Spleen (tissue), 11 donors: ENCODE measurements at regions not wholly inside any gene's neighbourhood (a gene's known extent, or its start where the extent isn't known, plus 50 kb on each side); places are given as distances from the start of the nearest gene placed in this dataset.

ENCODE experiments used
- DNase-seq: peaks from one replicate; pipeline ENCODE4 v3.0.0-alpha.2; 2020
- H3K27ac ChIP-seq, 8 donors: fragments of 200-600 bp; sonication (generic) in 7 of 8; 1 replicate in 4 of 8; 2 replicates in 4 of 8; pipeline versions ENCODE4 v1.5.0 to v1.8.0; 2016 to 2021; ENCODE audit warnings: inconsistent platforms in 4 of 8, mild to moderate bottlenecking in 4 of 8, moderate library complexity in 1 of 8
- H3K27me3 ChIP-seq, 7 donors: fragments of 200-600 bp; sonication (generic) in 6 of 7; replicated peaks in 1 of 7; 1 replicate in 4 of 7; 2 replicates in 3 of 7; pipeline versions ENCODE4 v1.5.0 to v1.8.0; 2016 to 2021; ENCODE audit warnings: inconsistent platforms in 3 of 7, mild to moderate bottlenecking in 1 of 7
- H3K36me3 ChIP-seq, 6 donors: fragments of 200-600 bp; sonication (generic) in 5 of 6; 1 replicate in 4 of 6; 2 replicates in 2 of 6; pipeline versions ENCODE4 v1.5.0 to v1.8.0; 2016 to 2021; ENCODE audit warnings: inconsistent platforms in 2 of 6
- H3K4me1 ChIP-seq, 6 donors: fragments of 200-600 bp; sonication (generic) in 5 of 6; 1 replicate in 3 of 6; 2 replicates in 3 of 6; pipeline versions ENCODE4 v1.5.0 to v1.8.0; 2016 to 2021; ENCODE audit warnings: inconsistent platforms in 3 of 6
- H3K4me3 ChIP-seq, 8 donors: fragments of 200-600 bp; sonication (generic) in 7 of 8; 1 replicate in 4 of 8; 2 replicates in 4 of 8; pipeline versions ENCODE4 v1.5.0 to v1.8.0; 2016 to 2021; ENCODE audit warnings: inconsistent platforms in 4 of 8, mild to moderate bottlenecking in 4 of 8, moderate library complexity in 2 of 8
- H3K9me3 ChIP-seq, 8 donors: fragments of 200-600 bp; sonication (generic) in 7 of 8; 1 replicate in 4 of 8; 2 replicates in 4 of 8; pipeline versions ENCODE4 v1.5.0 to v1.8.0; 2016 to 2021; ENCODE audit warnings: inconsistent platforms in 4 of 8
- CTCF ChIP-seq, 11 experiments: fragments of 200-600 bp in 7 of 11; fragments of 450-650 bp in 4 of 11; sonication (generic) in 4 of 11; IDR thresholded peaks in 8 of 11; conservative IDR thresholded peaks in 3 of 11; 1 replicate in 7 of 11; 2 replicates in 4 of 11; pipeline versions ENCODE4 v1.4.0 to v1.8.0; 2016 to 2021; ENCODE audit warnings: antibody characterized with exemption in 11 of 11, inconsistent platforms in 4 of 11, mild to moderate bottlenecking in 1 of 11
- POLR2A ChIP-seq, 3 donors: fragments of 450-650 bp; IDR thresholded peaks; one replicate each; pipeline ENCODE4 v1.5.1; 2017; ENCODE audit warnings: antibody characterized with exemption in 3 of 3, mild to moderate bottlenecking in 1 of 3
- POLR2AphosphoS5 ChIP-seq, 3 donors: sonication (generic); formaldehyde crosslinking; IDR thresholded peaks; one replicate each; pipeline ENCODE4 v1.5.1; 2017; ENCODE audit warnings: antibody characterized with exemption in 3 of 3
- WGBS, 5 donors: extraction: QIAGEN DNeasy Blood & Tissue Kit in 3 of 5; methylation state at CpG; one replicate each; pipeline versions ENCODE4 v1.1.5 to v1.1.7; 2013 to 2018; 5-methylcytosine and 5-hydroxymethylcytosine counted together
- intact Hi-C: fragments of 100-400 bp; cut with DNase I; formaldehyde crosslinking; loops from one replicate; pipeline ENCODE4 v1.15.0; 2023; ENCODE audit warnings: low total_unique reads
- donor health status: healthy with polysubstance abuse.
- donor health status: DM: no; HTN: no; CAD: no; lungs with moderate emphysema.
- donor health status: DM: no; HTN: no; CAD: no.
- donor health status: Bipolar disorder and iron deficiency.
- donor health status: healthy.
- donor health status: DM: no; HTN: no; CAD: no.
- donor health status: DM: yes; HTN: yes; CAD: no.

GRCh38 chr2:145066151-145066661 lies 546.3 kb upstream of the ZEB2 start:
- Histone ChIP-seq H3K36me3 (no peaks in the 10 kb centered on the region), H3K27ac (peak overlapping the region in 7 of 8 donors; percentile 13 to 68 (median 66)), H3K9me3 (peaks cover 0 to 9% (median 0%) of the 10 kb centered on the region in 8 donors), H3K4me1 (no peaks in the 10 kb centered on the region), H3K4me3 (no peak overlapping the region), H3K27me3 (no peaks in the 10 kb centered on the region)
- DNase-seq = no peak
- intact Hi-C loops = no loop called here
- 65 to 80% (median 71%) methylated on average over 4 of the region's 4 CpGs for WGBS, 5 donors
- TF ChIP-seq POLR2AphosphoS5 (IDR thresholded peaks at IDR 0.05) (peak in 1 of 3 donors; percentile 56), CTCF (IDR thresholded peaks at IDR 0.05 in 8 of 11, conservative IDR thresholded peaks at IDR 0.05 in 3 of 11) (no peak)

- Histone ChIP-seq H3K4me1 (no peaks in the 10 kb centered on the region), H3K27me3 (no peaks in the 10 kb centered on the region), H3K27ac (peak overlapping the region in 4 of 8 donors; percentile 4 to 68 (median 52)), H3K36me3 (no peaks in the 10 kb centered on the region), H3K9me3 (peaks cover 0 to 9% (median 0%) of the 10 kb centered on the region in 8 donors), H3K4me3 (no peak overlapping the region)
- no peak for DNase-seq
- 92 to 100% (median 100%) methylated on average over 1 of the region's 1 CpG for WGBS, 5 donors
- TF ChIP-seq POLR2A (IDR thresholded peaks at IDR 0.05) (no peak), POLR2AphosphoS5 (IDR thresholded peaks at IDR 0.05) (no peak), CTCF (IDR thresholded peaks at IDR 0.05 in 8 of 11, conservative IDR thresholded peaks at IDR 0.05 in 3 of 11) (no peak)
- intact Hi-C loops = no loop called here
These were observed 545.4 kb upstream of the ZEB2 start for GRCh38 chr2:145065342-145065741.

GRCh38 chr2:145064511-145064910 lies 544.6 kb upstream of the ZEB2 start:
- TF ChIP-seq CTCF (IDR thresholded peaks at IDR 0.05 in 8 of 11, conservative IDR thresholded peaks at IDR 0.05 in 3 of 11) (no peak), POLR2AphosphoS5 (IDR thresholded peaks at IDR 0.05) (no peak), POLR2A (IDR thresholded peaks at IDR 0.05) (no peak)
- H3K4me3 ChIP-seq = no peak overlapping the region
- 70 to 95% (median 86%) methylated on average over 1 of the region's 1 CpG for WGBS, 5 donors
- no peaks in the 10 kb centered on the region for H3K27me3 ChIP-seq
- no peaks in the 10 kb centered on the region for H3K36me3 ChIP-seq
- intact Hi-C loops = no loop called here
- DNase-seq = no peak
- no peaks in the 10 kb centered on the region for H3K4me1 ChIP-seq
- peaks cover 0 to 2% (median 0%) of the 10 kb centered on the region in 8 donors for H3K9me3 ChIP-seq
- H3K27ac ChIP-seq = no peak overlapping the region

- no peak for DNase-seq
- WGBS, 5 donors = 91 to 98% (median 94%) methylated on average over 3 of the region's 3 CpGs
- Histone ChIP-seq H3K4me3 (no peak overlapping the region), H3K27ac (no peak overlapping the region), H3K9me3 (no peaks in the 10 kb centered on the region), H3K27me3 (no peaks in the 10 kb centered on the region), H3K36me3 (no peaks in the 10 kb centered on the region), H3K4me1 (no peaks in the 10 kb centered on the region)
- TF ChIP-seq POLR2A (IDR thresholded peaks at IDR 0.05) (no peak), CTCF (IDR thresholded peaks at IDR 0.05 in 8 of 11, conservative IDR thresholded peaks at IDR 0.05 in 3 of 11) (no peak), POLR2AphosphoS5 (IDR thresholded peaks at IDR 0.05) (no peak)
- intact Hi-C loops = no loop called here
These were observed 541.0 kb upstream of the ZEB2 start for GRCh38 chr2:145060876-145061275.
